ENCODE measurements at regions not wholly inside any gene's neighbourhood (a gene's known extent, or its start where the extent isn't known, plus 50 kb on each side); places are given as distances from the start of the nearest gene placed in this dataset.

DNA sequence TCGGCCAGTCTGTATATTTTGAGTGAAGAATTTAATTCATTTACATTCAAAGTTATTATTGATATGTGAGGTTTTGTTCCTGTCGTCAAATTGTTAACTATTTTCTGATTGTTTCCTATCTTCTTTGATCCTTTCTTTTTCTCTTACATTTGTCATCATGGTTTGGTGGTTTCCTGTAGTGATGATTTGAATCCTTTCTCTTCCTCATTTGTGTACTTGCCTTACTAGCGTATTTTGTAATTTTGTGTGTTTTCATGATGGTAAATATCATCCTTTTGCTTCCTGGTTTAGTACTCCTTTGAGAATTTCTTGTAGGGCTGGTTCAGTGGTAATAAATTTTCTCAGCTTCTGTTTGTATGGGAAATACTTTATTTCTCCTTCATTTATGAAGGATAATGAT lies 151.7 kb upstream of the CEP162 start:
- Histone ChIP-seq H3K9me3 (ENCODE audit: control insufficient read depth, low read depth, low read length) (no peaks in the 10 kb centered on the region), H3K4me1 (ENCODE audit: control insufficient read depth, extremely low read depth, insufficient read depth, low read length) (no peaks in the 10 kb centered on the region), H3K27ac (ENCODE audit: control insufficient read depth, insufficient read depth, low read length) (no peak overlapping the region), H3K27me3 (ENCODE audit: control insufficient read depth, extremely low read depth, insufficient read depth, low read length) (no peaks in the 10 kb centered on the region), H3K36me3 (ENCODE audit: control insufficient read depth in 2 of 2, extremely low read depth in 1 of 2, insufficient read depth in 2 of 2, low read length in 2 of 2) (no peaks in the 10 kb centered on the region), H3K4me3 (ENCODE audit: control insufficient read depth in 2 of 3, extremely low read depth in 1 of 3, insufficient read depth in 2 of 3, low read depth in 1 of 3, low read length in 3 of 3) (no peak overlapping the region), H3K4me2 (ENCODE audit: control insufficient read depth, extremely low read depth, insufficient read depth, low read depth, low read length) (no peak overlapping the region), H3K9ac (ENCODE audit: control insufficient read depth, extremely low read depth, insufficient read depth, low read length) (no peak overlapping the region), H3K79me2 (ENCODE audit: control insufficient read depth, insufficient read depth, low read length) (no peaks in the 10 kb centered on the region), H2AFZ (ENCODE audit: control insufficient read depth, low read length) (no peak overlapping the region), H3K9me1 (ENCODE audit: control insufficient read depth, extremely low read depth, insufficient read depth, low read length) (no peaks in the 10 kb centered on the region), H4K20me1 (ENCODE audit: control insufficient read depth, extremely low read depth, insufficient read depth, low read length) (no peaks in the 10 kb centered on the region)
- TF ChIP-seq CTCF (optimal IDR thresholded peaks at IDR 0.05 in 1 of 3, IDR thresholded peaks at IDR 0.05 in 1 of 3, conservative IDR thresholded peaks at IDR 0.05 in 1 of 3; ENCODE audit: extremely low read depth in 1 of 3, insufficient read depth in 2 of 3, low read length in 3 of 3) (no peak), EZH2 (IDR thresholded peaks at IDR 0.05; ENCODE audit: low read length) (no peak)
- dilution Hi-C loops (cut with MboI; ENCODE audit: extremely low pct_ligation_motif_present, low sequenced_read_pairs), result no loop called here
- DNase-seq (ENCODE audit: low read depth, low spot score) (no peak), FAIRE-seq (no peak)

DNA sequence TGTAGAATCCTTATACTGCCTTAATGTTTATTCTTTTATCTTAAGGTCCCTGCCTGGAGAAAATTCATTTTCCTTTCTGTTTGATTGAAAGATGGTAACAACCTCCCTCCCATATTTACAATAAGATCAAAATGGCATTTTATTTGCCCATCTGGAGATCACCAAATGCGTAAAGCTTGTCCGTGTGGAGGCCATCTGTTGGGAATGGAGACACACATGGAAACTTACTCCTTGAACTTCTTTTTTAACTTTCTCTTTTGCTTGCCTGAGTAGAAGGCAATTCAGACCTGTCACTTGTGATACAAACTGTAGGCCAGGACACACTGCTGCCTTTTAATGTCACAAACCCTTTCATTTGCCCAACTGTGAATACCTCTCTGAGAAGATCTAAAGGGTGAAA lies 144.8 kb upstream of the CEP162 start:
- H2AFZ ChIP-seq (ENCODE audit: control insufficient read depth, low read length), result no peak overlapping the region
- H3K9me3 ChIP-seq (ENCODE audit: control insufficient read depth, low read depth, low read length), result no peaks in the 10 kb centered on the region
- no peak overlapping the region for H3K4me3 ChIP-seq (ENCODE audit: control insufficient read depth in 2 of 3, extremely low read depth in 1 of 3, insufficient read depth in 2 of 3, low read depth in 1 of 3, low read length in 3 of 3)
- dilution Hi-C loops (cut with MboI; ENCODE audit: extremely low pct_ligation_motif_present, low sequenced_read_pairs), result no loop called here
- DNase-seq (ENCODE audit: low read depth, low spot score) (no peak), FAIRE-seq (no peak)
- H3K9me1 ChIP-seq (ENCODE audit: control insufficient read depth, extremely low read depth, insufficient read depth, low read length), result no peaks in the 10 kb centered on the region
- H3K9ac ChIP-seq (ENCODE audit: control insufficient read depth, extremely low read depth, insufficient read depth, low read length), result no peak overlapping the region
- no peak overlapping the region for H3K4me2 ChIP-seq (ENCODE audit: control insufficient read depth, extremely low read depth, insufficient read depth, low read depth, low read length)
- TF ChIP-seq CTCF (optimal IDR thresholded peaks at IDR 0.05 in 1 of 3, IDR thresholded peaks at IDR 0.05 in 1 of 3, conservative IDR thresholded peaks at IDR 0.05 in 1 of 3; ENCODE audit: extremely low read depth in 1 of 3, insufficient read depth in 2 of 3, low read length in 3 of 3) (no peak), EZH2 (IDR thresholded peaks at IDR 0.05; ENCODE audit: low read length) (no peak)
- H3K27me3 ChIP-seq (ENCODE audit: control insufficient read depth, extremely low read depth, insufficient read depth, low read length), result no peaks in the 10 kb centered on the region
- no peak overlapping the region for H3K27ac ChIP-seq (ENCODE audit: control insufficient read depth, insufficient read depth, low read length)
- H3K79me2 ChIP-seq (ENCODE audit: control insufficient read depth, insufficient read depth, low read length), result no peaks in the 10 kb centered on the region
- no peaks in the 10 kb centered on the region for H4K20me1 ChIP-seq (ENCODE audit: control insufficient read depth, extremely low read depth, insufficient read depth, low read length)
- H3K4me1 ChIP-seq (ENCODE audit: control insufficient read depth, extremely low read depth, insufficient read depth, low read length), result no peaks in the 10 kb centered on the region
- no peaks in the 10 kb centered on the region for H3K36me3 ChIP-seq (ENCODE audit: control insufficient read depth in 2 of 2, extremely low read depth in 1 of 2, insufficient read depth in 2 of 2, low read length in 2 of 2)

Data from keratinocyte (primary cell).